ENCODE measurements at regions not wholly inside any gene's neighbourhood (a gene's known extent, or its start where the extent isn't known, plus 50 kb on each side); places are given as distances from the start of the nearest gene placed in this dataset.

DNA sequence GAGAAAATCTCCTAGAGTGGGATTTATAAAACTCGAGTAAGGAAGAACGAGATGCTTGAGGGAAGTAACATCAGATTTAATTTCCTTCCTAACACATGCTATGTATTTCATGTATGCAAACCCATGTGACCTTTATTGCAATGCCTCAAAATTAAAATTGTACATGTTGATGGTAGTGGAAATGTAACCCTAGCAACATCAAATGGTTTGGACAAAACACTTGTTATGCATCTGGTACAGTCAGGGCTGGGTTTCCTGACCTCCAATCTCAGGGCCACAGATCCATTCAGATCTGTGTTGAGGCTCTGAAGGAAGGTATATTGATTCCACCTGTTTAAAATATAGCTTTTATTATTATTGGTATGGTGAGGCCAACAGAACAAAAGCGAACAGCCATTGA lies 246.0 kb downstream of the WNT5A start:
- 64 to 75% (median 67%) methylated on average over 3 of the region's 3 CpGs for WGBS, 3 donors

DNA sequence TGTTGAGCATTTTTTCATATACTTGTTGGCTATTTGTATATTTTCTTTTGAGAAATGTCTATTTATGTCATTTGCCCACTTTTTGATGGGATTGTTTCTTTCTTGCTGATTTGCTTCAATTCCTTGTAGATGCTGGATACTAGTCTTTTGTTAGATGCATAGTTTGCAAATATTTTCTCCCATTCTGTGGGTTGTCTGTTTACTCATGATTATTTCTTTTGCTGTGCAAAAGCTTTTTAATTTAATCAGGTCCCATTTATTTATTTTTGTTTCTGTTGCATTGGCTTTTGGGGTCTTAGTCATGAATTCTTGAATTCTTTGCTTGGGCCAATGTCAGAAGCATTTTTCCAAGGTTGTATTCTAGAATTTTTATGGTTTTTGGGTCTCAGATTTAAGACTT lies 251.7 kb downstream of the WNT5A start:
- H3K27me3 ChIP-seq (ENCODE audit: insufficient read depth in 3 of 3, low read length in 2 of 3) = no peaks in the 10 kb centered on the region
- intact Hi-C loops (cut with DNase I) = no loop called here
- H3K4me1 ChIP-seq = no peaks in the 10 kb centered on the region
- no peaks in the 10 kb centered on the region for H3K9me3 ChIP-seq
- H3K27ac ChIP-seq = no peak overlapping the region
- H3K36me3 ChIP-seq (ENCODE audit: insufficient read depth in 1 of 2, low read depth in 1 of 2) = no peaks in the 10 kb centered on the region
- ATAC-seq (no peak), DNase-seq (no peak)
- TF ChIP-seq, protein P1, sequence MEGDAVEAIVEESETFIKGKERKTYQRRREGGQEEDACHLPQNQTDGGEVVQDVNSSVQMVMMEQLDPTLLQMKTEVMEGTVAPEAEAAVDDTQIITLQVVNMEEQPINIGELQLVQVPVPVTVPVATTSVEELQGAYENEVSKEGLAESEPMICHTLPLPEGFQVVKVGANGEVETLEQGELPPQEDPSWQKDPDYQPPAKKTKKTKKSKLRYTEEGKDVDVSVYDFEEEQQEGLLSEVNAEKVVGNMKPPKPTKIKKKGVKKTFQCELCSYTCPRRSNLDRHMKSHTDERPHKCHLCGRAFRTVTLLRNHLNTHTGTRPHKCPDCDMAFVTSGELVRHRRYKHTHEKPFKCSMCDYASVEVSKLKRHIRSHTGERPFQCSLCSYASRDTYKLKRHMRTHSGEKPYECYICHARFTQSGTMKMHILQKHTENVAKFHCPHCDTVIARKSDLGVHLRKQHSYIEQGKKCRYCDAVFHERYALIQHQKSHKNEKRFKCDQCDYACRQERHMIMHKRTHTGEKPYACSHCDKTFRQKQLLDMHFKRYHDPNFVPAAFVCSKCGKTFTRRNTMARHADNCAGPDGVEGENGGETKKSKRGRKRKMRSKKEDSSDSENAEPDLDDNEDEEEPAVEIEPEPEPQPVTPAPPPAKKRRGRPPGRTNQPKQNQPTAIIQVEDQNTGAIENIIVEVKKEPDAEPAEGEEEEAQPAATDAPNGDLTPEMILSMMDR (IDR thresholded peaks at IDR 0.05) = no peak
- H3K4me3 ChIP-seq = no peak overlapping the region

More for the DNA sequence above, 246.0 kb downstream of the WNT5A start:
- DNase-seq (no peak), ATAC-seq (no peak)
- TF ChIP-seq, protein P1 (IDR thresholded peaks at IDR 0.05) = no peak
- H3K9me3 ChIP-seq = no peaks in the 10 kb centered on the region
- no peak overlapping the region for H3K4me3 ChIP-seq
- intact Hi-C loops (cut with DNase I) = no loop called here
- H3K36me3 ChIP-seq (ENCODE audit: insufficient read depth in 1 of 2, low read depth in 1 of 2) = no peaks in the 10 kb centered on the region
- no peaks in the 10 kb centered on the region for H3K27me3 ChIP-seq (ENCODE audit: insufficient read depth in 3 of 3, low read length in 2 of 3)
- H3K4me1 ChIP-seq = no peaks in the 10 kb centered on the region
- no peak overlapping the region for H3K27ac ChIP-seq

DNA sequence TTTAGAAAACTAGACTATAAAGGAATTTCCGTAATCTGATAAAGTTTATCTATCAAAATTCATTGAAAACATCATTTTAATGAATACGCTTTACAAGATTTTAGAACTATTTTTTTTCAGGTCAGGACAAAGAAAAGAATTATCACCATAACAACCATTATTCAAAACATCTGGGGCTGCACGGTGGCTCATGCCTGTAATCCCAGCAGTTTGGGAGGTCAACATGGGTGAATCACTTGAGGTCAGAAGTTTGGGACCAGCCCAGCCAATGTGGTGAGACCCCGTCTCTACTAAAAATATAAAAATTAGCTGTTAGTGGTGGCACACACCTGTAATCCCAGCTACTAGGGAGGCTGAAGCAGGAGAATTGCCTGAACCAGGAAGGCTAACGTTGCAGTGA lies 260.4 kb downstream of the WNT5A start:
- no peaks in the 10 kb centered on the region for H3K27me3 ChIP-seq (ENCODE audit: insufficient read depth in 3 of 3, low read length in 2 of 3)
- no peak for DNase-seq
- H3K4me1 ChIP-seq = no peaks in the 10 kb centered on the region

DNA sequence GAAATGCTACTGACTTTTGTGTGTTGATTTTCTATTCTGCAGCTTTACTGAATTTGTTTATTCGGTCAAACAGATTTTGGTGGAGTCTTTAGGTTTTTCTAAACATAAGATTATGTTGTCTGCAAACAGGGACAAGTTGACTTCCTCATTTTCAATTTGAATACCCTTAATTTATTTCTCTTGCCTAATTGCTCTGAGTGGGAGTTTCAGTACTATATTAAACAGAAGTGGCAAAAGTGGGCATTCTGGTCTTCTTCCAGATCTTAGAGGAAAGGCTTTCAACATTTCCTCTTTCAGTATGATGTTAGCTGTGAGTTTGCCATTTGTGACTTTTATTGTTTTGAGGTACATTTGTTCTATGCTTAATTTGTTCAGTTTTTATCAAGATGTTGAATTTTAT lies 268.5 kb downstream of the WNT5A start:
- H3K27me3 ChIP-seq (ENCODE audit: insufficient read depth in 3 of 3, low read length in 2 of 3) = no peaks in the 10 kb centered on the region
- TF ChIP-seq, protein P1 (IDR thresholded peaks at IDR 0.05) = no peak
- ATAC-seq (no peak), DNase-seq (no peak)
- no peak overlapping the region for H3K4me3 ChIP-seq
- H3K27ac ChIP-seq = no peak overlapping the region
- no peaks in the 10 kb centered on the region for H3K36me3 ChIP-seq (ENCODE audit: insufficient read depth in 1 of 2, low read depth in 1 of 2)
- WGBS, 3 donors = 0 to 63% (median 0%) methylated on average over 1 of the region's 1 CpG
- no peaks in the 10 kb centered on the region for H3K4me1 ChIP-seq
- intact Hi-C loops (cut with DNase I) = no loop called here
- H3K9me3 ChIP-seq = no peaks in the 10 kb centered on the region

More for the DNA sequence above, 260.4 kb downstream of the WNT5A start:
- no peaks in the 10 kb centered on the region for H3K36me3 ChIP-seq (ENCODE audit: insufficient read depth in 1 of 2, low read depth in 1 of 2)
- 62 to 70% (median 63%) methylated on average over 5 of the region's 5 CpGs for WGBS, 3 donors
- TF ChIP-seq, protein P1 (IDR thresholded peaks at IDR 0.05) = no peak
- no peak overlapping the region for H3K27ac ChIP-seq
- H3K4me3 ChIP-seq = no peak overlapping the region
- ATAC-seq = no peak
- no peaks in the 10 kb centered on the region for H3K9me3 ChIP-seq
- intact Hi-C loops (cut with DNase I) = no loop called here

DNA sequence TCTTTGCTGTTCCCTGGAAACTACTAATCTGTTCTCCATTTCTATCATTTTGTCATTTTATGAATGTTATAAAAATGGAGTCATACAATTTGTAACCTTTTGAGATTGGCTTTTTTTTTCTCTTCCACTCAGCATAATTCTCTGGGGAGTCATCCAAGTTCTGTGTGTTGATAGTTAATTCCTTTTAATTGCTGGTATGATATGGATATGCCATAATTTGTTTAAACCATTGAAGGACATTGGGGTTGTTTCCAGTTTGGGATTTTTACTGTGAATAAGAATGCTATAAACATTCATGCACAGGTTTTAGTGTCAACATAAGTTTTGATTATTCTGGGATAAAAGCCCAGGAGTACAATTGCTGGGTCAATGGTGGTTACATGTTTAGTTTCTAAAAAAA lies 279.4 kb downstream of the WNT5A start:
- Histone ChIP-seq H3K9me3 (no peaks in the 10 kb centered on the region), H3K27me3 (ENCODE audit: insufficient read depth in 3 of 3, low read length in 2 of 3) (no peaks in the 10 kb centered on the region), H3K36me3 (ENCODE audit: insufficient read depth in 1 of 2, low read depth in 1 of 2) (no peaks in the 10 kb centered on the region), H3K27ac (no peak overlapping the region), H3K4me3 (no peak overlapping the region), H3K4me1 (no peaks in the 10 kb centered on the region)
- intact Hi-C loops (cut with DNase I) = no loop called here
- no peak for ATAC-seq
- TF ChIP-seq, protein P1 (IDR thresholded peaks at IDR 0.05) = no peak
- no peak for DNase-seq
